ENCODE measurements at regions not wholly inside any gene's neighbourhood (a gene's known extent, or its start where the extent isn't known, plus 50 kb on each side); places are given as distances from the start of the nearest gene placed in this dataset.
"Not testable (repeated sequence)": the region's sequence is repeated elsewhere in the genome, so short reads cannot be mapped to it uniquely, and the experiment has no call there.

GRCh38 chr14:65975865-65976264 is 510.3 kb upstream of the CCDC196 start:
- DNase-seq, result no peak

GRCh38 chr14:65976761-65977404 is 509.3 kb upstream of the CCDC196 start:
- DNase-seq, result no peak

- DNase-seq, result peak; percentile 59
Measured at GRCh38 chr14:65981192-65981843, 504.9 kb upstream of the CCDC196 start.

- DNase-seq, result no peak
Measured at GRCh38 chr14:65986041-65986440, 500.1 kb upstream of the CCDC196 start.

GRCh38 chr14:65989981-65990380 is 496.2 kb upstream of the CCDC196 start:
- DNase-seq, result no peak

- no peak for DNase-seq
Measured at GRCh38 chr14:65991104-65991503, 495.1 kb upstream of the CCDC196 start.

GRCh38 chr14:65991935-65992334 is 494.2 kb upstream of the CCDC196 start:
- not testable (repeated sequence) for DNase-seq

- no peak for DNase-seq
Measured at GRCh38 chr14:65993103-65993502, 493.1 kb upstream of the CCDC196 start.

GRCh38 chr14:65993996-65994395 is 492.2 kb upstream of the CCDC196 start:
- no peak for DNase-seq

GRCh38 chr14:65997347-65997746 is 488.8 kb upstream of the CCDC196 start:
- DNase-seq, result no peak

- no peak for DNase-seq
Measured at GRCh38 chr14:65999865-66000264, 486.3 kb upstream of the CCDC196 start.

- DNase-seq, result no peak
Measured at GRCh38 chr14:66000766-66001165, 485.4 kb upstream of the CCDC196 start.

GRCh38 chr14:66001356-66001755 is 484.8 kb upstream of the CCDC196 start:
- no peak for DNase-seq

GRCh38 chr14:66003082-66003730 is 483.0 kb upstream of the CCDC196 start:
- DNase-seq, result no peak

- DNase-seq, result no peak
Measured at GRCh38 chr14:66005900-66006434, 480.2 kb upstream of the CCDC196 start.

- no peak for DNase-seq
Measured at GRCh38 chr14:66008631-66009030, 477.5 kb upstream of the CCDC196 start.

GRCh38 chr14:66009089-66009488 is 477.1 kb upstream of the CCDC196 start:
- no peak for DNase-seq

GRCh38 chr14:66010695-66011094 is 475.5 kb upstream of the CCDC196 start:
- no peak for DNase-seq

- DNase-seq, result no peak
Measured at GRCh38 chr14:66011855-66012254, 474.3 kb upstream of the CCDC196 start.

- not testable (repeated sequence) for DNase-seq
Measured at GRCh38 chr14:66013607-66014006, 472.6 kb upstream of the CCDC196 start.

- no peak for DNase-seq
Measured at GRCh38 chr14:66015071-66015780, 470.9 kb upstream of the CCDC196 start.

- DNase-seq, result no peak
Measured at GRCh38 chr14:66017927-66018326, 468.2 kb upstream of the CCDC196 start.

- DNase-seq, result peak; percentile 66
Measured at GRCh38 chr14:66022526-66022925, 463.6 kb upstream of the CCDC196 start.
